ENCODE measurements at regions not wholly inside any gene's neighbourhood (a gene's known extent, or its start where the extent isn't known, plus 50 kb on each side); places are given as distances from the start of the nearest gene placed in this dataset.

DNA sequence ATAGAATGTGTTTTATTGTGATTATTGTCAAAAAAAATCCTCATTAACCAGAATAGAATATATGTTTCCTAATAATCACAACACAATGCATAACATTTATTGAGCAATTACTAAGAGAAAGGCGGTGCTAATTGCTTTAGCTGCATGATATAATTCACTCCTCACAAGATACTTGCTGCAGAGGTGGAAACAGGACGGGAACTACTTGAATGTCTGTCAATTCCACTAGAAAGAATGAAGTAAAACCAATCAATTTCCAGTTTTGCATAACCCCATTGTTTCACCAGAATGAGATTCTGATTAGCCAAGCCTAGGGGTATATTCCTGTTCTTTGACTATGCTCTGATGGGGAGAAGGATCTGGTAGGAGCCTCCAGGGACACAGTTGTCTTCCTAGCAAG lies 239.1 kb upstream of the NRP1 start:
- no peak for DNase-seq

DNA sequence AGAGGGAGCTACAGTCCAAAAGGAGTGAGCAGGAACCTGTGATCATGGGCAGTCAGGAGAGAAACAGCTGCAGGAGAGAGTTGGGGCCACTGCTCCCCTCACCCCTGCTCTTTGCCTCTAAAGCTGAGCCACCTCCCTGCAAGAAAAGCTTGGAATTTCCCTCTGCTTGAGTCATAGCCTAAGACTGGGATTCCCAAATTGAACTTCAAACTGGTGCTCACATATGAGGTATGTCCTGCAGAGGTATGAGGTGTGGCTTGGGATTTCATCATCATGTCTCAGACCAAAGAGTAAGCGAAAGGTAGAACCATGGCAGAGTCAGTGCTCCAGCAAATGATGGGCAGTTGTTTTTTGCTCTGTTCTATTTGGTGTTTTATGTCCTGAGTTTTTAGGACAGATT lies 237.1 kb upstream of the NRP1 start:
- DNase-seq = no peak

DNA sequence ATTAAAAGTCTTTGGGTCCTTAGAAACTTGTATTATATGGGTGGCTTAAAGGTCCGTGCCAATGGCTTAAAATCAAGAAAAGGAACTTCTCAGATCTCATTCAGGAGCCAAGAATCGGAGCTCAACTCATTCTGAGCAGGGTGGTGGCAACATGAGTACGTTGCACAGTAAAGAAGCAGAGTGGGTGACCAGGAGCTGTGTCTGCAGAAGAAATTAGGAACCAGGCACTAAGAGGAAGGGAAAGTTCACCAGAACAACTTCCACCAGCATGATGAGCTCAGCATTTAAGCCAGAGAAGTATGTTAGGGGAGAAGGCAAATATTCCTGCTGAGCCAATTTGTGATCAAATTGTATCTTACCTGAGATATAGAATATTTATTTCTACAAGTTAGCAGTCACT lies 236.0 kb upstream of the NRP1 start:
- DNase-seq = no peak

DNA sequence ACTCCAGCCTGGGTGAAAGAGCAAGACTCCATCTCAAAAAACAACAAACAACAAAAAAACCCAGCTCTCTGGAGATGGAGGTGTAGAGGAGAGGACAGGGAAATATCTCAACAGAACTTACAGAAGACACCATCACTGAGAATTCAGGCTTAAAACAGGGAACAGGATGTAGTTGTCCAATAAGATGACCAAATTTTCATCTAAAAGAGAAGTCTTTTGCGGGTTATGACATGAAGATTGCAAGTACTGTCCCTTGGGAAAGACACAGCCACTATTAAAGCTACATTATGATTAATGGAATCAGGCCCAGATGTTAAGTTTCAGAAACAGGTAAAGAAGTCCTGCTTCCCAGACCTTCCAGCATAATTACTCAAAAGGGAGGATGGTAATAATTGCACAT lies 235.2 kb upstream of the NRP1 start:
- no peak for DNase-seq

DNA sequence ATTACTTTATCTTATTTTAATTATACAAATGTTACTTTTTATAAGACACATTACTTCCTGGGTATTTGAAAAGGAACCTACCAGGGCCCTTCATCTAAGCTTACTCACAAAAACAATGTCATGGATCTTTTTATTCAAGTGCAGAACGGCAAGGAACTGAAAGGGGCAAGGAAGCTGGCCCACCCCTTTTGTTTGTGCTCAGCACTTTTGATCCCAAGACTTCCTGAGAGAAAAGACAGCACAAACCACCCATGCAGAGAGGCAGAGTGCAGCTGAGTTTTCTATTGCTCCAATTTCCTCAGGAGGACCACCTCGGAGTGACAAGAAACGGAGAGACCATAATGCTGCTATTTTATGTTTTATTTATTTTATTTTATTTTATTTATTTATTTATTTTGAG lies 232.0 kb upstream of the NRP1 start:
- DNase-seq = no peak

DNA sequence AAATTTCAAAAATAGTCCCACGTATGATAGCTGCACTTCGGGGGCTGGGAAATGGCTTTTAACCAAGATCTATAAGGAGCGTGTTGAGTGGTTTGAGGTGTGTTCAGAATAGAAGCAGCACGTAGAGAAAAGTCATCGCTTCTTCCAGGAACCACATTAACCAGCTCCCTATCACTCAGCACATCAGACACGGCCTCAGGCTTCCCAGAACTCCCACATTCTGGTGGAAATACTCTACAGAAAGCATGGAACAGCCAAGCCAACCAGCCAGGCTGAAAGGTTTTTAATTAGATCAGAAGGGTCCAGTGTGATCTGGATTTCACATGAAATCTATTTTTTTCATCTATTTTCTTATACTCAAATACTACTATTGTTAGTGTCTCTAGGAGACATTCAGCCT lies 231.5 kb upstream of the NRP1 start:
- DNase-seq = no peak

DNA sequence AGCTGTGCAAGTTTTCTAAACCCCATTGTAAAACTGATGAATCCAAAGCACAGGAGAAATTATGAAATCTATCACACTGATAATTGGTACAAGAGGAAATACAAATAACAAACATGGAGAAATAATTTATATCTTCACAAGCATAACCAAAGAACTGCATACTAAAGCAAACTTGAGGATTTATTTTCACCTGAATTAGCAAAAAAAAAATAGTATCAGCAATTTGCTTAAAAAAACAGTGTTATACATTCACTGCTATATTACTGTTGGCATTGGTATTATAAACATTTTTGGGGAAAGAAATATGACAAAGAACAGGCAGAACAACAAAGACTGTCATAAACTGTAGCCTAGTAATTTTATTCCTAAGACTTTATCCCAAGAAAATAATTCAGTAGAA lies 230.8 kb upstream of the NRP1 start:
- no peak for DNase-seq

DNA sequence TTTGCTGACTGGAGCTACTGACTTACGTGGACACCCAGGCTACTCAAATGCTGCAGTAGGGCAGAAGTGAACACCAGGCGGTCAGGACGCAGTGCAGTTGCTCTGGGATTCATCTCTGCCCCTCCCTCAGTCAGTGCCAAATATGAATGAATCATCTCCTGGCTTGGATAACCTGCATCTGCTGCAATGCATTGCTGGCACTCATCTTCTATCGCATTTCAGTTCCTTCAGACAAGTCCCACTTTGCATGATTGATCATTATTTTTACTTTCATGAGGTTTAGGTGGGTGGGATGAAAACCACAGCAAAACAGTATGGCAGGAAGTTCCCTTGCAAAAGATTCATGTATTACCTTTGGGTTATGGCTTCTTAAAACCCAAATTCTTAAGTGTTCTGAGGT lies 224.6 kb upstream of the NRP1 start:
- DNase-seq = no peak

DNA sequence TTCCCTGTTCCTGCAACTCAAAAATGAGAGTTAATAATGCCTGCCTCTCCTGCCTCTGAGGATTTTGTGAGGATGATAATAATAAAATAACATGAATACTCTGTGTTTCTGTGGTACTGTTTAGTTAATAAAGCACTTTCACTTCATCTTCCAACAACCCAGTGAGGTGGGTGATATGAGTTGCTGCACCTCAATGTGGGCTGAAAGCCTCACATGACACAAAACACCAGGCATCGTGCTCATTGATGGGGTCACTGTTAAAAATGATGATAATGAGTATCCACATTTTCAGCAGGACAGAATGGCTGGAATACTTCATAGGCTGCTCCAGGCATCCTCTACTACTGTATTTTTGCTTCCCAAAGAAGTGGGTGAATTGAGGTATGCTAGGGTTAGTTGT lies 222.8 kb upstream of the NRP1 start:
- DNase-seq = no peak

DNA sequence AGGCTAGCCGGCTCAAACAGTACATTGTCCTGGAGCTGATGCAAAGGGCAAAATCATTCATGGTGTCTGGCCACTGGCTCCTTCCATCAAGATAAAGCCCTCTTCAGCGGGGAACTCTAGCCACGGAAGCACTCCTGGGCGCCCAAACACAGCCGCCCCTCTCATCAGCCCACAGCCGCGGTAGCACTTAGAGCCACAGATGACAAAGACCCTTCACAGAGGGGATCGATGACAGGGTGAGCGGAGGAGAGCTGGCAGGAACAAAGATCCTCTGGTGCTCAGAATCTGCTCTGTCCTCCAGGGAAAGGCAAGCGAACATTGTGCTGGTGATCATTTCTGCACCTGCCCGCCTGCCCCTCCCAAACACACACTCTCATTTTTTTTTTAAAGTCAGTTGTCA lies 222.2 kb upstream of the NRP1 start:
- DNase-seq = peak; percentile 75

DNA sequence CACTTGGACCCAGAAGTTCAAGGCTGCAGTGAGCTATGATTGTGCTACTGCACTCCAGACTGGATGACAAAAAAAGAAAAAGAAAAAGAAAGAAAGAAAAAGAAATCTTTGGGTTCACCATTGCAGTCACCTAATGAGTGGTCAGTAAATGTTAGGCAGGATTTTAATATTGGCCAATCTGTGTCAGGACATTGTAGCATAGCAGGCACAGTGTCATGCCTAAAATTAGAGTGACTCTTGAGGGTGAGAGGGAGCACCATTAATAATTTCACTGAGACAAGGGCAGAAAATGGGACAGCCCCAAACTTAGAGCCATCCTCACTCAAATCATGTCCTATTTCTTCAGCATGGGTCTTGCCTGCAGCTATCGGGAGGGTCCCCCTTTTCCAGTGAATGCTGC lies 221.6 kb upstream of the NRP1 start:
- no peak for DNase-seq

DNA sequence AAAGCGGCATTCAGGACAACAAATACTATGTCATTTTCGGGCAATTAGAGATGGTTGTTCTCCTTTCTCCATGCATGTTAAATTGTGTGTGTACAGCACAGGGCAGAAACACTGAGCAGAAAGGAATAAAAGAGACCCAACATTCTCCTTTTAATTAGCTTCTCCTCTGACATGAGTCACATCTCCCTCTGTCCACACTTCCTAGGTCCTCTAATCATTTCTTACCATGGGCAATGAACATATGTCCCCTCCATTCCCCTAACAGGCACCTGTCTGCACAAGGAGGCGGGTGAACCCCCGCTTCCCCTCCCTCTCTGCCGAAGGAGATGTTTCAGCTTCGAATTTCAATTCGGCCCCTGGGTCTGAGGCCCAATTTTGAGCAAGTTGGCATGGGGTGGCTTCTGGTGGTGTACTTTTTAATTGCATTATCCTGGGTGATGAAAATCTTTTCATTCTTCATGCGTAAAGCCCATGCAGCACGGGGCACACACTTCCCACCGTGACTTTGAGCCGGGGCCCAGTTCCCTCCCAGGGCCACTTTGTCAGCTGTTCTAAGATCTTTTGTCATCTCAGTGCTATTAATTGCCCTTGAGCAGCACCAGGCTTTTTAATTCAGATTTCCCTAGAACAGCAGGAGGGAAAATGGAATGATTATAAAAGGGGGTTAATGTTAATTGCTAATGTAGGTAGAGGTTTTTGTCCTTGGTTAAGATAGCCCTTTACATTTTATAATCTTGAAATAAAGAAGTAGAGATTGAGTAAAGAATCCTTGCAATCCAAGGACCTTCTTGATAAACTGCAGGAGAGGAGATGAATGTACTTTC lies 219.5 kb upstream of the NRP1 start:
- no peak for DNase-seq

DNA sequence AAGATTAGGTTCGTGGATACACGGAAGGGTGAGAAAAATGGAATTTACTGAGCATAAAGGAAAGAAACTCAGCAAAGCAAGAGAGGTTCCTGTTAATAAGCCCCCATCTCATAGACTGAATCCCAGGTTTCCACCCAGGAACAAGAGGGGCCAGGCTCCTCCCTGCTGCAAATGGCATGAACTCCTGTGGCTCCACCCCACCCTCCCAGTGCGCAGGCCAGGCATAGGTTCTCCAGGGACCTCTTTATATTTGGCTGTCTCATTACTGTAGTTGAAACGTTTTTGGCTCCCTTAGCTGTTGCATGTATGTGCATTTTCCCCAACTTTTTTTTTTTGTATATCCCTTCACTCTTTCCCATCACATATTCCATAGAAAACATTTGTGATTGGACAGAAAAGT lies 217.8 kb upstream of the NRP1 start:
- DNase-seq = no peak

DNA sequence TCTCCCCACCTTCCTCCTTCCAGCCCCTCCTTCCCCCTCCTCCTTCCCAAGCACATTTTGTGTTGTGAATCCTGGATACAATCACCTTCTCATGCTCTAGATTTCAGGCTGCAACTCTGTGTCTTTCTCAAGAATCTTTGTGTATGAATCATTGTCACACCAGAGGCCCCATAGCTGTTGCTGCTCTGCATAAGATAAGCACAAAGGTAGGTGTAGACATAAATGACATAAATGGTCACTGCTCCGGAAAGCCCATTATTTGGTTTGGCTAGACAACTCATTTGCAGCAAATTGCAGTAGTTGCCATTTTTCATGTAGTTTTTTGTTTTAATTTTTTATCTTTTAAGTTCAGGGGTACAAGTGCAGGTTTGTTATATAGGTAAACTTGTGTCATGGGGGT lies 216.3 kb upstream of the NRP1 start:
- DNase-seq = no peak

DNA sequence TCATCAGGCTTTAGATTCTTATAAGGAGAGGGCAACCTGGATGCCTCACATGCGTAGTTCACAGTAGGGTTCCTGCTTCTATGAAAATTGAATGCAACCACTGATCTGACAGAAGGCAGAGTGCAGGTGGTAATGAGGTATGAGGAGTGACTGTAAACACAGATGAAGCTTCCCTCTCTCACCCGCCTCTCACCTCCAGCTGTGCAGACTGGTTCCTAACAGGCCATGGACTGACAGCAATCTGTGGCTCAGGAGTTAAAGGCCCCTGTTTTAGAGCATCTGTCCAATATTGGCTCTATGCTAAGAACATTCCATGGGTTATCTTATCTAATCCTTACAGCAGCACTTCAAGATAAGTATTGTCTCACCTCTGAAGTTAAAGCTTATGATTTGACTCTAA lies 213.5 kb upstream of the NRP1 start:
- DNase-seq = no peak

DNA sequence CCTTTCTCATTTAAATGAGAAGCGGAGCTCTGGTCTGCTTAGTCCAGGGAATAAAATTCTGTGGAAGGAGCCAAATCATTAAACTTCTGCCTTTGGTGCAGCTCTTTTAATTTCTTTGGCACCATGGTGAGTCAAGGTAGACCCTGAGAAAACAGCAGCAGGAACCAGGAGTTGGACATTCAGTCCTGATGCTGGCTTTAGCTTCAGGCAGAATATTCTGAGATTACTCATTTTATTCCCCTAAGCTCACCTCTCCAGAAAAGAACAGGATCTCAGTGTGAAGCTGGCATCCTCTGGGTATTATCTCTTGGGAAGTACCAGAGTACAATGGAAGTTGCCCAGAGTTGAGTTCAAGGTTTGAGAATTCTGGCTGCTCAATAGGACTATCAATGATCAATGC lies 211.6 kb upstream of the NRP1 start:
- no peak for DNase-seq

DNA sequence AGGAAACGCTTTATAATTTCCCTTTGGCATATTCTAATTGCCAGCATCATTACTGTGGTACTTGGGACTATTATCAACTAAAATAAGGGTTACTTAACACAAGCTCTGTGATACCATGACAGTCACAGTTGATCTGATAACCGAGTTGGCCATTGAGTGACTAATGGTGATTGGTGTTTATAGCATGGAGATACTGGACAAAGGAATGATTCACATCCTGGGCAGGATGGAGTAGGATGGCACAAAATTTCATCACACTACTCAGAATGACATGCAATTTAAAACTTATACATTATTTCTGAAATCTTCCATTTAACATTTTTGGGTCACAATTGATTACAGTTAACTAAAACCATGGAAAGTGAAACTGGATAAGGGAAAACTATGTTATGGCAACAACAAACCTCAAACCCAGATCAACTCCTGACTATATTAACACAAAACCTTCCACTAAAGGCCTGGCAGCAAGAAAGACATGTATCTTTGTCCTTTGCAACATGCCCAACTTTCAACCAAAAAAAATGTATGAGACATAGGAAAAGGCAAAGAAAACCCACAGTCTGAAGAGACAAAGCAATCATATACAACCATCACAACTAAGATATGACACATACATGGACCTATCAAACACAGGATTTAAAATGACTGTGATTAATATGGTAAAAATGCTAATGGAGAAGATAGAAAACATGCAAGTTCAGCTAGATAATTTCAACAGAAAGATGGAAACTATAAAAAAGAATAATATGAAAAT lies 208.5 kb upstream of the NRP1 start:
- no peak for DNase-seq

DNA sequence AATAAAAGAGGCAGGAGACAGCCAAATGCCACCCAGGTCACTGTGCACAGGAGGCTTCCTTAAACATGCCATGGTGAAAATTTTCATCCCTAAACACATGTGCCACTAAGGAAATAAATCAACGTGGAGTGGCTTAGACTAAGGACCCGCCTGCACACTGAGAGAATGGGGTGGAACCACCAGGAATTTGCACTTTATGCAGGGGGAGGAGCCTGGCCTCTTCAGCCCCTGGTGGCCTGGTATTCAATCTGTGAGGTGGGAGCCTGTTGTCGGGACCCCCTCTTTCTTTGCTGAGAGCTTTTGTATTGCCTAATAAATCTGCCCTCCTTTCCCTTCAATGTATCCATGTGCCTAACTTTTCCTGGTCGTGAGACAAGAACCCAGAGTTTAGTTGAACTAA lies 204.6 kb upstream of the NRP1 start:
- DNase-seq = no peak

DNA sequence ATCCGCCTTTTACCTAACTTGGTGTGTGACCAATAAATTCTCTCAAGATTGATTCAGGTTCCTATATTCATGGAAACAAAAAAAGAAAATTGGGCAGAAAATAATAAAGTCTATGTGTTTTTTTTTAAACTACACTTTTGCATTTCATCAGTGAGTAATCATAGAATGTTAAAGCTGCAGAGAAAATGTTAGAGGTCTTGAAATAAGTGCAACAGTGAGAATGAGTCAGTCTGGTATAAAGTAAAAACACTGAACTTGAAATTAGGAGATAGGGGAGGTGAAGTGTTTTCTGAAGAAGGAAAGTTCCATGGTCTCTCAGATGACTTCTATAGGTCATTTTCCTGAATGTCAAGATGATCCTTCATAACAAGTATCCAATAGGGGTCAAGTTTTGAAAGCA lies 202.6 kb upstream of the NRP1 start:
- no peak for DNase-seq

DNA sequence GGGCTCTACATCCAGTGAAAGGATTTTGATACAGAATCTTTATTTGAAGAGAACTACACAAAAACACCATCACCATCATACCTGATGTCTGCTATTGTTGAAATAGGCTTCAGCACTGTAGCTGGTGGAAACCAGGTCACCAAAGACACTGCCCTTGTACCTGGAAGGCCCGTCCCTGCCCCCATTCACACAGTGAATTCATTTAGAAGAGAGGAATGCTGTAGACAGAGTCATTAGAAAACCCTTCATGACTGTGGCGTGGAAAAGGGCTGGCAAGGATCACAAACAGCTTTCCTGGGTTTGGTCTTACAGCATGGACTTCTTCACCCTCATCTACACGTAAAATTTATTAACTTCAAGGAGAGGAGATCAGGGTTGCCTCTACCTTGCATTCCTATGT lies 202.0 kb upstream of the NRP1 start:
- DNase-seq = no peak

DNA sequence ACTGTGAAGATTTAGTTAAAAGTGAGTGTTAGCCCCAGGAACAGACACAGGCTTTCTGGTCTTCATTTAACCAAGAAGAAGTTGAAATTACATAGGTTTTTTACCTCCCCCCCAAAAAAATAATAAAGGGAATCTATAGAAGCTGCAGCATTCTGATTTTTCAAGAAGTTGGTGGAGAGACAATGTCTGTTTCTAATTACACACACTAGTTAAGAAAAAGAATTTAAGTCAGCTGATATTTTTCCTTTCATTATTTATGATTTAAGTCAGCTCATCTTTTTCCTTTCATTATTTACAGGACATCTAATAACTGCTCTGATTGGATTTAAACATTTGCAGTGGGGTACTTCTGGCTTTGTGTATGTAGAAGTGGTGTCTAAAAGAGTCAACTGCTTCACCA lies 201.4 kb upstream of the NRP1 start:
- no peak for DNase-seq

DNA sequence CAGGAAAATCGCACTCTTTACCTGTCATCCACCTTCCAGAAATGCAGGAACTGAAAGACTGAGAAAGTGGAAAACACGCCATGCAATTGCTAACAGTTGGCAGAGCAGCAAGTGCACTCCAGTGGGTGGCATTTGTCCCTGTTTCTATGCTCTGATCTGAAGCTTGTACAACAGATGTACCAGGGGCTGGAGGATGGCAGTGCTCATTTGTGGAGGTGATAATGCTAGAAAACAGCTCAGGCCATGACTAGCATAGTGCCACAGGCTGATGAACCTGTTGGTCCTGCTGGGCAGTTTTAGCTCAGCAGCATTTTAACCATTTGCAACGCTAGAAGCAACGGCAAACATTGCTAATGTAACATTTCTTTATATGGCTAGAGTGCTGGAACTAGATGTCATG lies 199.9 kb upstream of the NRP1 start:
- no peak for DNase-seq

DNA sequence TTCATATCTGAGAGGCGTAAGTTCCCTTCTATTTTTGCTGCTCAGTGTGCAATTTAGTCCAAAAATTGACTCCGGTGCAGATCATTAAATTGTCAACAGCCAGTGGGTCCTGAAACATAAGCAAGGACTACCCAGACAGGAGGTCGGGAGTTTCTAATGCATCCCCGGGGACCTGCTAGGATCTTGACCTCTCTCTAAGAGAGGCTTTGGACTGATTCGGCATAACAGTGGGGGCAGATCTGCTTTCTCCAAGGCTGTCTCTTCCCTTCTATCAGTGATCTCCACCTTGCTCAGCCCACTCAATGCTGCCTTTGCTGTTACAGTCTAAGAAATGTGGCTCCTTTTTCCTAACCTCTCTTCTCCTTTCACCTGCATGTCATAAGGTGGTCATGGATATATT lies 199.1 kb upstream of the NRP1 start:
- no peak for DNase-seq

DNA sequence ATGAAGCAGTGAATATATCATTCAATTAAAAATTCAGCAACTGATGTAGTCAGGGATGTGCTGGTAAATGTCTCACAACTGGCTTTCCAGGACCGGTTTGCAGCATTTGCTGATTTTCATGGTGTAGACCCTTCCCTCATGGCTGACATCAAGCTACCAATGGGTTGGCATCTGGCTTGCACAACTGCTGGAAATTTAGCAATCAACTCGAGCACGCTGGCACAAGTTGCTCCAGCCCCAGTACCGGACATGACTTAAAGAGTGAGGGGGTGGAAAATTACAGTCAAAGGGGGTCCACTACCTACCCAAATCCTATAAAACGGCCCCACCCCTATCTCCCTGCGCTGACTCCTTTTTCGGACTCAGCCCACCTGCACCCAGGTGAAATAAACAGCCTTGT lies 198.4 kb upstream of the NRP1 start:
- no peak for DNase-seq

DNA sequence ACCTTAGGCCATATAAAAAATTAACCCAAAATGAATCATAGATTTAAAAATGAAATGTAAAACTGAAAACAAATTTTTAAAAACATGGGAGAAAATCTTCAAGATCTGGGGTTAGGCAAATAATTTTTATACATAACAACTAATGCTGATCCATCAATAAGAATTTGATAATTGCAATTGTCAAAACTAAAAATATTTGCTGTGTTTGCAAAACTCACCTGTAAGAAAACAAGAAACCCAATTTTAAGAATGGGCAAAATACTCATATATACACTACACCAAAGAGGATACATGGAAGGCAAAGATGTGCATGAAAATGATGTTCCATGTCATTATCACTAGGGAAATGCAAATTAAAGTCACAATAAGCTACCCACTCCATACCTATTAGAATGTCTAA lies 194.8 kb upstream of the NRP1 start:
- DNase-seq = no peak
